Panc1 (cell line): ENCODE measurements at regions not wholly inside any gene's neighbourhood (a gene's known extent, or its start where the extent isn't known, plus 50 kb on each side); places are given as distances from the start of the nearest gene placed in this dataset.

Experiments
- ATAC-seq: fragments of 200-7000 bp; cut with Tn5 transposase; 2 replicates; pipeline ENCODE4 v1.9.1; 2020; ENCODE audit warnings: mild to moderate bottlenecking, moderate library complexity
- BruUV-seq: library from RNA; stranded (reverse); fragments of 400-500 nt; replicated peaks from 2 replicates; lab custom pipeline; 2021; lab: Mats Ljungman, UMichigan
- CTCF ChIA-PET: fragments of 300-600 bp; sonication (Branson Sonifier 250); formaldehyde crosslinking; loops from one replicate; lab custom pipeline; 2022; ENCODE audit warnings: antibody characterized with exemption; lab: Charles Lee
- POLR2A ChIA-PET: fragments of 300-600 bp; sonication (Branson Sonifier 250); formaldehyde crosslinking; loops from one replicate; lab custom pipeline; 2022; ENCODE audit warnings: antibody characterized with exemption; lab: Charles Lee
- DNase-seq: peaks from one replicate; pipeline ENCODE4 v3.0.0-alpha.2; 2010; ENCODE audit warnings: low read depth, low spot score
- H3K27ac ChIP-seq: 2 replicates; pipeline ENCODE4 v1.5.1; 2011; ENCODE audit warnings: mild to moderate bottlenecking, low read length, inconsistent platforms
- H3K27me3 ChIP-seq: fragments of 200-500 bp; sonication (Bioruptor generic); 2 replicates; pipeline ENCODE4 v1.6.0; 2014; ENCODE audit warnings: low read length, inconsistent platforms; ENCODE audit not compliant: control insufficient read depth, insufficient read depth
- H3K36me3 ChIP-seq: fragments of 200-500 bp; sonication (Bioruptor generic); 2 replicates; pipeline ENCODE4 v1.5.1; 2014; ENCODE audit warnings: inconsistent platforms, mild to moderate bottlenecking, low read length, moderate library complexity; ENCODE audit not compliant: control insufficient read depth, insufficient read depth
- H3K4me1 ChIP-seq: 2 replicates; pipeline ENCODE4 v1.5.1; 2011; ENCODE audit warnings: inconsistent platforms, mild to moderate bottlenecking, low read length, moderate library complexity; ENCODE audit not compliant: control insufficient read depth, insufficient read depth
- H3K4me3 ChIP-seq, 2 experiments: 2 replicates each; pipeline ENCODE4 v1.5.1; 2011 to 2012; ENCODE audit warnings: low read depth in 2 of 2, low read length in 2 of 2, mild to moderate bottlenecking in 2 of 2, inconsistent platforms in 1 of 2, moderate library complexity in 1 of 2
- H3K9me3 ChIP-seq: fragments of 200-500 bp; sonication (Bioruptor generic); 2 replicates; pipeline ENCODE4 v1.5.1; 2014; ENCODE audit warnings: low read depth, mild to moderate bottlenecking, inconsistent platforms, low read length, moderate library complexity; ENCODE audit not compliant: control insufficient read depth, insufficient read depth
- CTCF ChIP-seq: fragments of 450-650 bp; IDR thresholded peaks from 2 replicates; pipeline ENCODE4 v1.5.1; 2017; ENCODE audit warnings: mild to moderate bottlenecking
- POLR2AphosphoS5 ChIP-seq: IDR thresholded peaks from 2 replicates; pipeline ENCODE4 v1.6.1; 2012; ENCODE audit warnings: mild to moderate bottlenecking, low read depth, low read length, moderate library complexity
- REST ChIP-seq, 2 experiments: IDR thresholded peaks; 2 replicates each; pipeline ENCODE4 v1.6.1; 2011 to 2012; ENCODE audit warnings: low read depth in 2 of 2, control low read depth in 1 of 2, low read length in 1 of 2, mild to moderate bottlenecking in 1 of 2, moderate library complexity in 1 of 2; ENCODE audit not compliant: insufficient read depth in 1 of 2
- SIN3A ChIP-seq: IDR thresholded peaks from 2 replicates; pipeline ENCODE4 v1.6.1; 2012; ENCODE audit warnings: low read depth, mild to moderate bottlenecking, low read length, moderate library complexity, borderline replicate concordance; ENCODE audit not compliant: insufficient read depth
- TCF7L2 ChIP-seq: IDR thresholded peaks from 2 replicates; pipeline ENCODE4 v1.6.1; 2011; ENCODE audit warnings: mild to moderate bottlenecking, low read depth, low read length, inconsistent platforms
- in situ Hi-C: cut with HindIII; loops from 2 replicates; pipeline ENCODE4 v1.10.0; 2016; ENCODE audit warnings: low sequenced_read_pairs, low pct_unique_long_range_greater_than_20kb
- intact Hi-C: fragments of 100-400 bp; cut with micrococcal nuclease; formaldehyde crosslinking; loops from one replicate; pipeline ENCODE4 v1.10.0; 2022; ENCODE audit not compliant: unreplicated experiment

- H3K9me3 ChIP-seq = no peaks in the 10 kb centered on the region
- H3K36me3 ChIP-seq = no peaks in the 10 kb centered on the region
- intact Hi-C loops (no loop called here), in situ Hi-C loops (no loop called here)
- DNase-seq (no peak), ATAC-seq (no peak)
- CTCF ChIA-PET = no interaction called here
- no peaks in the 10 kb centered on the region for H3K27me3 ChIP-seq
- no peak overlapping the region for H3K27ac ChIP-seq
- no TSS peak for BruUV-seq
- H3K4me1 ChIP-seq = no peaks in the 10 kb centered on the region
- H3K4me3 ChIP-seq = no peak overlapping the region
- no peak for TF ChIP-seq REST (IDR thresholded peaks at IDR 0.05; ENCODE audit: insufficient read depth in 1 of 2, low read depth in 2 of 2, low read length in 1 of 2)
- no peak for TF ChIP-seq SIN3A
- no peak for TF ChIP-seq TCF7L2
- no peak for TF ChIP-seq CTCF
- no peak for TF ChIP-seq POLR2AphosphoS5
- POLR2A ChIA-PET = no interaction called here
Observed at GRCh38 chr3:59319442-59319841, 269.6 kb upstream of the CFAP20DC start.

GRCh38 chr3:59318881-59319280 lies 269.1 kb upstream of the CFAP20DC start:
- DNase-seq = no peak
- BruUV-seq = no TSS peak
- intact Hi-C loops (no loop called here), in situ Hi-C loops (no loop called here)
- H3K27me3 ChIP-seq = no peaks in the 10 kb centered on the region
- CTCF ChIA-PET = no interaction called here
- no peak for ATAC-seq
- TF ChIP-seq POLR2AphosphoS5 = no peak
- no peak for TF ChIP-seq TCF7L2
- no peak for TF ChIP-seq CTCF
- TF ChIP-seq SIN3A = no peak
- no peak for TF ChIP-seq REST (IDR thresholded peaks at IDR 0.05; ENCODE audit: insufficient read depth in 1 of 2, low read depth in 2 of 2, low read length in 1 of 2)
- H3K9me3 ChIP-seq = no peaks in the 10 kb centered on the region
- no peak overlapping the region for H3K27ac ChIP-seq
- H3K4me1 ChIP-seq = no peaks in the 10 kb centered on the region
- H3K4me3 ChIP-seq = no peak overlapping the region
- no peaks in the 10 kb centered on the region for H3K36me3 ChIP-seq
- POLR2A ChIA-PET = no interaction called here
